Bronchial epithelial cell (primary cell): ENCODE measurements at regions not wholly inside any gene's neighbourhood (a gene's known extent, or its start where the extent isn't known, plus 50 kb on each side); places are given as distances from the start of the nearest gene placed in this dataset.

Experiments used
- DNase-seq: peaks from one replicate; pipeline ENCODE4 v3.0.0-alpha.2; 2010; ENCODE audit warnings: low read depth
- FAIRE-seq: peaks from 2 replicates; lab custom pipeline; 2011; peaks lifted over from hg19 to GRCh38; lab: Jason Lieb, UNC
- H3K27me3 ChIP-seq: 2 replicates; pipeline ENCODE4 v1.5.1; 2011; ENCODE audit warnings: low read length; ENCODE audit not compliant: control insufficient read depth, insufficient read depth
- H3K36me3 ChIP-seq: 2 replicates; pipeline ENCODE4 v1.5.1; 2011; ENCODE audit warnings: low read length; ENCODE audit not compliant: control insufficient read depth, insufficient read depth
- H3K4me3 ChIP-seq: 2 replicates; pipeline ENCODE4 v1.5.1; 2011; ENCODE audit warnings: mild to moderate bottlenecking, low read depth, low read length, control low read depth
- CTCF ChIP-seq: IDR thresholded peaks from 2 replicates; pipeline ENCODE4 v1.5.1; 2011; ENCODE audit warnings: mild to moderate bottlenecking, moderate library complexity, low read length, control low read depth, inconsistent platforms; ENCODE audit not compliant: insufficient read depth, severe bottlenecking

- H3K4me3 ChIP-seq = no peak overlapping the region
- no peak for DNase-seq
- H3K27me3 ChIP-seq = no peaks in the 10 kb centered on the region
- TF ChIP-seq CTCF = no peak
- no peak for FAIRE-seq
- no peaks in the 10 kb centered on the region for H3K36me3 ChIP-seq
These were observed 278.1 kb upstream of the CD180 start for GRCh38 chr5:67474597-67475238.

- FAIRE-seq (no peak), DNase-seq (no peak)
- H3K27me3 ChIP-seq = no peaks in the 10 kb centered on the region
- no peaks in the 10 kb centered on the region for H3K36me3 ChIP-seq
- no peak overlapping the region for H3K4me3 ChIP-seq
- no peak for TF ChIP-seq CTCF
These were observed 270.5 kb upstream of the CD180 start for GRCh38 chr5:67467110-67467509.

GRCh38 chr5:67465537-67466207 lies 269.1 kb upstream of the CD180 start:
- FAIRE-seq (no peak), DNase-seq (no peak)
- no peaks in the 10 kb centered on the region for H3K27me3 ChIP-seq
- H3K36me3 ChIP-seq = no peaks in the 10 kb centered on the region
- H3K4me3 ChIP-seq = no peak overlapping the region
- no peak for TF ChIP-seq CTCF

GRCh38 chr5:67462147-67462546 lies 265.5 kb upstream of the CD180 start:
- no peak for TF ChIP-seq CTCF
- Histone ChIP-seq H3K4me3 (no peak overlapping the region), H3K27me3 (no peaks in the 10 kb centered on the region), H3K36me3 (no peaks in the 10 kb centered on the region)
- DNase-seq (no peak), FAIRE-seq (no peak)

- no peak for FAIRE-seq
- H3K27me3 ChIP-seq = no peaks in the 10 kb centered on the region
- TF ChIP-seq CTCF = no peak
- DNase-seq = no peak
- no peak overlapping the region for H3K4me3 ChIP-seq
- no peaks in the 10 kb centered on the region for H3K36me3 ChIP-seq
These were observed 262.7 kb upstream of the CD180 start for GRCh38 chr5:67459253-67459652.

GRCh38 chr5:67455970-67456369 lies 259.4 kb upstream of the CD180 start:
- TF ChIP-seq CTCF = no peak
- H3K27me3 ChIP-seq = no peaks in the 10 kb centered on the region
- DNase-seq = no peak
- no peaks in the 10 kb centered on the region for H3K36me3 ChIP-seq
- no peak for FAIRE-seq
- H3K4me3 ChIP-seq = no peak overlapping the region
